ENCODE measurements at regions not wholly inside any gene's neighbourhood (a gene's known extent, or its start where the extent isn't known, plus 50 kb on each side); places are given as distances from the start of the nearest gene placed in this dataset.

- Mint-ChIP-seq H3K27ac (no peak overlapping the region), H3K4me1 (no peaks in the 10 kb centered on the region), H3K27me3 (ENCODE audit: low read depth in 3 of 3) (no peaks in the 10 kb centered on the region), H3K4me3 (no peak overlapping the region), H3K9me3 (peaks cover 7 to 20% (median 9%) of the 10 kb centered on the region in 7 donors), H3K36me3 (no peaks in the 10 kb centered on the region)
- Histone ChIP-seq H3K79me2 (ENCODE audit: insufficient read depth, low read length) (no peaks in the 10 kb centered on the region), H3K4me3 (replicated peaks in 1 of 3; ENCODE audit: low read depth in 2 of 3, low read length in 3 of 3) (no peak overlapping the region), H3K9me3 (replicated peaks in 1 of 2; ENCODE audit: control insufficient read depth in 1 of 2, insufficient read depth in 1 of 2, low read length in 2 of 2) (peaks cover 0 to 5% of the 10 kb centered on the region in 2 donors), H3K4me2 (replicated peaks; ENCODE audit: extremely low read depth, low read length, poor library complexity, severe bottlenecking) (no peak overlapping the region), H3K36me3 (replicated peaks in 1 of 2; ENCODE audit: control insufficient read depth in 1 of 2, insufficient read depth in 2 of 2, low read length in 2 of 2) (no peaks in the 10 kb centered on the region), H3K27me3 (ENCODE audit: control insufficient read depth in 2 of 2, insufficient read depth in 2 of 2, low read length in 2 of 2) (no peaks in the 10 kb centered on the region), H4K20me1 (ENCODE audit: insufficient read depth, low read length) (no peaks in the 10 kb centered on the region), H2AFZ (ENCODE audit: insufficient read depth, low read depth, low read length, poor library complexity, severe bottlenecking) (no peak overlapping the region), H3K4me1 (ENCODE audit: control insufficient read depth in 1 of 2, insufficient read depth in 2 of 2, low read length in 2 of 2) (no peaks in the 10 kb centered on the region), H3K9ac (ENCODE audit: insufficient read depth, low read length, poor library complexity, severe bottlenecking) (no peak overlapping the region), H3K27ac (ENCODE audit: low read depth in 1 of 2, low read length in 2 of 2) (no peak overlapping the region)
- DNase-seq: no peak
- no peak for TF ChIP-seq CTCF (IDR thresholded peaks at IDR 0.05)
- intact Hi-C loops (cut with micrococcal nuclease): no loop called here
- 100% methylated on average over 2 of the region's 3 CpGs for WGBS (ENCODE audit: insufficient coverage)
Measured at GRCh38 chr2:138396843-138397242, 104.7 kb upstream of the SPOPL start.

GRCh38 chr2:138403431-138403927 is 98.1 kb upstream of the SPOPL start:
- no peak overlapping the region for H3K9ac ChIP-seq (ENCODE audit: insufficient read depth, low read length, poor library complexity, severe bottlenecking)
- Mint-ChIP-seq H3K27ac (no peak overlapping the region), H3K27me3 (ENCODE audit: low read depth in 3 of 3) (no peaks in the 10 kb centered on the region), H3K4me1 (no peaks in the 10 kb centered on the region), H3K9me3 (peaks cover 1 to 15% (median 7%) of the 10 kb centered on the region in 7 donors), H3K36me3 (no peaks in the 10 kb centered on the region), H3K4me3 (no peak overlapping the region)
- H3K27me3 ChIP-seq (ENCODE audit: control insufficient read depth in 2 of 2, insufficient read depth in 2 of 2, low read length in 2 of 2): no peaks in the 10 kb centered on the region
- no peak overlapping the region for H3K4me2 ChIP-seq (replicated peaks; ENCODE audit: extremely low read depth, low read length, poor library complexity, severe bottlenecking)
- WGBS (ENCODE audit: insufficient coverage): 94% methylated on average over 3 of the region's 5 CpGs
- H3K36me3 ChIP-seq (replicated peaks in 1 of 2; ENCODE audit: control insufficient read depth in 1 of 2, insufficient read depth in 2 of 2, low read length in 2 of 2): no peaks in the 10 kb centered on the region
- no peak for TF ChIP-seq CTCF (IDR thresholded peaks at IDR 0.05)
- H3K9me3 ChIP-seq (replicated peaks in 1 of 2; ENCODE audit: control insufficient read depth in 1 of 2, insufficient read depth in 1 of 2, low read length in 2 of 2): peaks cover 0 to 5% of the 10 kb centered on the region in 2 donors
- no peaks in the 10 kb centered on the region for H4K20me1 ChIP-seq (ENCODE audit: insufficient read depth, low read length)
- H3K27ac ChIP-seq (ENCODE audit: low read depth in 1 of 2, low read length in 2 of 2): no peak overlapping the region
- H3K79me2 ChIP-seq (ENCODE audit: insufficient read depth, low read length): no peaks in the 10 kb centered on the region
- intact Hi-C loops (cut with micrococcal nuclease): no loop called here
- no peaks in the 10 kb centered on the region for H3K4me1 ChIP-seq (ENCODE audit: control insufficient read depth in 1 of 2, insufficient read depth in 2 of 2, low read length in 2 of 2)
- no peak overlapping the region for H3K4me3 ChIP-seq (replicated peaks in 1 of 3; ENCODE audit: low read depth in 2 of 3, low read length in 3 of 3)
- no peak overlapping the region for H2AFZ ChIP-seq (ENCODE audit: insufficient read depth, low read depth, low read length, poor library complexity, severe bottlenecking)
- DNase-seq: no peak

All from CD14-positive monocyte (primary cell).